ENCODE measurements at regions not wholly inside any gene's neighbourhood (a gene's known extent, or its start where the extent isn't known, plus 50 kb on each side); places are given as distances from the start of the nearest gene placed in this dataset.

DNA sequence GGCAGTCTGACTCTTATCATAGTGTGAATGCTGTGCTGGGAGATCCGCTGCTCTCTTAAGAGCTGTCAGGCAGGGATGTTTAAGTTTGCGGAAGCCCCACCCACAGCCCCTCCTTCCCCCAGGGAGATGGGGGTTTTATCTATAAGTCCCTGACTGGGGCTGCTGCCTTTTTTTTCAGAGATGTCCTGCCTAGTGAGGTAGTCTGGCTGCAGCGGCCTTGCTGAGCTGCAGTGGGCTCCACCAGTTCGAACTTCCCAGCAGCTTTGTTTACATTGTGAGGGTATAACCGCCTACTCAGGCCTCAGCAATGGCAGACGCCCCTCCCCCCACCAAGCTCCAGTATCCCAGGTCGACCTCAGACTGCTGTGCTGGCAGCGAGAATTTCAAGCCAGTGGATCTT, 75.7 kb upstream of the UST start:
- no peak for ATAC-seq (ENCODE audit: low FRiP score)
- H3K4me1 ChIP-seq (ENCODE audit: control insufficient read depth in 1 of 2, insufficient read depth in 2 of 2, low read length in 2 of 2): no peaks in the 10 kb centered on the region
- no peaks in the 10 kb centered on the region for H3K36me3 ChIP-seq (ENCODE audit: control insufficient read depth in 1 of 2, insufficient read depth in 2 of 2, low read length in 1 of 2)
- 75 to 77% methylated on average over 8 of the region's 8 CpGs for whole genome bisulfite sequencing, 2 donors
- no peaks in the 10 kb centered on the region for H3K27me3 ChIP-seq (ENCODE audit: control insufficient read depth in 1 of 2, insufficient read depth in 2 of 2, low read length in 1 of 2)
- H3K4me3 ChIP-seq (ENCODE audit: low read length in 2 of 2): no peak overlapping the region
- peaks cover 4% of the 10 kb centered on the region for H3K9me3 ChIP-seq (ENCODE audit: control insufficient read depth, low read length)
- H3K27ac ChIP-seq (ENCODE audit: low read depth in 1 of 2, low read length in 2 of 2): no peak overlapping the region
- DNase-seq: no peak
- intact Hi-C loops (cut with DNase I): no loop called here

DNA sequence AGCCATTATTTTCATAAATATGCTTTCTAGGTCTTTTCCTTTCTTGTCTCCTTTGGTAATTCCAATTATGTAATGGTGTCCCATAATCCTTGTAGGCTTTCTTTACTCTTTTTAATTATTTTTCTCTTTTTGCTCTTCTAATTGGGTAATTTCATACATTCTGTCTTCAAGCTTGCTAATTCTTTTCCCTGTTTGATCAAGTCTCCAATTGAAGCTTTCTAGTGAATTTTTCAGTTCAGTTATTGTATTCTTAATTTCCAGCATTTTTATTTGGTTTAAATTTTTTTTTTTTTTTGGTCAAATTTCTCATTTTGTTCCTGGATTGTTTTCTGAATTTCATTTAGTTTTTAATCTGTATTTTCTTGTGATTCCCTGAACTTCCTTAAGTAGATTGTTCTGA, 74.9 kb upstream of the UST start:
- DNase-seq: no peak
- Histone ChIP-seq H3K27ac (ENCODE audit: low read depth in 1 of 2, low read length in 2 of 2) (no peak overlapping the region), H3K27me3 (ENCODE audit: control insufficient read depth in 1 of 2, insufficient read depth in 2 of 2, low read length in 1 of 2) (no peaks in the 10 kb centered on the region), H3K4me1 (ENCODE audit: control insufficient read depth in 1 of 2, insufficient read depth in 2 of 2, low read length in 2 of 2) (no peaks in the 10 kb centered on the region), H3K9me3 (ENCODE audit: control insufficient read depth, low read length) (peaks cover 4% of the 10 kb centered on the region), H3K4me3 (ENCODE audit: low read length in 2 of 2) (no peak overlapping the region), H3K36me3 (ENCODE audit: control insufficient read depth in 1 of 2, insufficient read depth in 2 of 2, low read length in 1 of 2) (no peaks in the 10 kb centered on the region)
- no peak for ATAC-seq (ENCODE audit: low FRiP score)
- intact Hi-C loops (cut with DNase I): no loop called here

DNA sequence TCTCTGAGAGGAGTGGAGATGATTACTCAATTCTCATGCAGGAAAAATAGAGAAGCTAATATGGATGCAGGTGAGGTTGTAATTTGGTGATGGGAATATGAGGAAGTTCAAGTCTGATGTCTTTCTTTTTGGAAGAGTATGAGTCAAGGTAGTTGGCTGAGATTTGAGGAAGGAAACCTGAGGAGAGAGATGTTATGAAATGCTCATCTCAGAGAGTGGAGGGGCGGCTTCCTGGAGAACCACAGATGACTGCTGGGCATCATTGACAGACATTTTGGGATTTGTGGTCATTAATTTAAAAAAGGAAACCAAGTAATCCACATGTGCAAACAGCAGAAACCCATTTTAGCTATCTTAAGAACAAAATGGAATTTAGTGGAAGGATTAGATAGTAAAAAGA, 72.5 kb upstream of the UST start:
- Histone ChIP-seq H3K27me3 (ENCODE audit: control insufficient read depth in 1 of 2, insufficient read depth in 2 of 2, low read length in 1 of 2) (no peaks in the 10 kb centered on the region), H3K9me3 (ENCODE audit: control insufficient read depth, low read length) (peaks cover 4% of the 10 kb centered on the region), H3K27ac (ENCODE audit: low read depth in 1 of 2, low read length in 2 of 2) (no peak overlapping the region), H3K4me1 (ENCODE audit: control insufficient read depth in 1 of 2, insufficient read depth in 2 of 2, low read length in 2 of 2) (no peaks in the 10 kb centered on the region), H3K36me3 (ENCODE audit: control insufficient read depth in 1 of 2, insufficient read depth in 2 of 2, low read length in 1 of 2) (no peaks in the 10 kb centered on the region), H3K4me3 (ENCODE audit: low read length in 2 of 2) (no peak overlapping the region)
- 95 to 96% methylated on average over 1 of the region's 1 CpG for WGBS, 2 donors
- DNase-seq: no peak
- ATAC-seq (ENCODE audit: low FRiP score): no peak
- intact Hi-C loops (cut with DNase I): no loop called here

DNA sequence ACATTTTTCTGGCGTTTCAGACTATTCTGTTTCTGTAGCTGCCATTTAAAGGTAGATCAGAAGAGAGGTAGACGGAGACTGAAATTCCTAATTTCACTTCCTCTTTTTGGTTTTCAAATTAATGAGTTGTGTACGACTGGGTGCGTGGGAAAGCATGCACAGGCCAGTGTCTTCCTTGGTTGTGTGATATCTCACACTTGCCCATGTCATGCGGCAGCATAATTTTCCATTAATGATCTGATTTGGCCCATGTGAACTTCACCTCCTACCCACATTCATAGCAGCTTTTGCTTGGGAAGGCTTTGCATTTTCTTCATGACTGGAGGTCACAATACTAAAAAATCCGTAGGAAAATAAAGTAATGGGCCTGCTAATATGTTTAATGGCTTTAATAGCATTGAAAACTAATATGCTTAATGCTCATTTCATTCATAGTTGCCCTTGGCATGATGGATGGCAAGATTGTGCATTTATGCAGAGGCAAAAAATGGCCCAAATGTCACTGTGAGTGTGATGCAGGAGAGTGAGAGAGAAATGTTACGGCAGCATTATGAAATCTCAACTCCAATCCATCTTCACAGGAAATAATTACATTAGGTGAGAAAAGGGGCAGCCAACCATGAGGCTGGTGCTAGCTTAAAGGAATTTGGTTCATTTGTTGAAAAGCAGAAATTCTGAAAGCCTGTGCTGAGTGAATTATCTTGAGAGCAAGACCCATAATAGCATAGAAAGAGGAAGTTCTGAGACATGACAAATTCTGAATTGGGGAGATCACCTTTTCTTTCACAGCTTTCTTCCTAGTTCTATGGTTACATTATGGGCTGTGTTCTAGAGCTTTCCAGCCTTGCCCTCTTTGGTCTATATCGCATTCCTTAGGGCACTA, 69.0 kb upstream of the UST start:
- no peak overlapping the region for H3K27ac ChIP-seq (ENCODE audit: low read depth in 1 of 2, low read length in 2 of 2)
- H3K36me3 ChIP-seq (ENCODE audit: control insufficient read depth in 1 of 2, insufficient read depth in 2 of 2, low read length in 1 of 2): no peaks in the 10 kb centered on the region
- no peaks in the 10 kb centered on the region for H3K27me3 ChIP-seq (ENCODE audit: control insufficient read depth in 1 of 2, insufficient read depth in 2 of 2, low read length in 1 of 2)
- intact Hi-C loops (cut with DNase I): no loop called here
- no peak overlapping the region for H3K4me3 ChIP-seq (ENCODE audit: low read length in 2 of 2)
- DNase-seq (no peak), ATAC-seq (ENCODE audit: low FRiP score) (no peak)
- peaks cover 2% of the 10 kb centered on the region for H3K9me3 ChIP-seq (ENCODE audit: control insufficient read depth, low read length)
- 79 to 84% methylated on average over 8 of the region's 8 CpGs for WGBS, 2 donors
- no peaks in the 10 kb centered on the region for H3K4me1 ChIP-seq (ENCODE audit: control insufficient read depth in 1 of 2, insufficient read depth in 2 of 2, low read length in 2 of 2)

DNA sequence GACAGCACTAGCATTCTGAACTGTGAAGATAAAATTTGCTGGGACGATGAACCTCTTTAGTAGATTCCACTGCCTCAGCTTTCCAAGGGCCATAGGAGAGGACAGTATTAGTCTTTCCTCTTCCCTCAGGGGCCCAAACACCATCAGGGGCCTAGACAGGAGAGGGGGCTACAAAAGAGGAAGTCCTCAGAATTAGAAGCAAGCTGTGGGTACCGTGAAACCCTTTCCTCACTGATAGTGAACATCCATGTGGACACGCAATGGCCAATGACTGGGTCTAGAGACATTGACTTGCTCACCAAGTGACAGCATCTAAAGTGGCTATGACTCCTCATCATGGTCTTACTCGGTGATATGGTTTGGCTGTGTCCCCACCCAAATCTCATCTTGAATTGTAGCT, 68.1 kb upstream of the UST start:
- Histone ChIP-seq H3K27me3 (ENCODE audit: control insufficient read depth in 1 of 2, insufficient read depth in 2 of 2, low read length in 1 of 2) (no peaks in the 10 kb centered on the region), H3K27ac (ENCODE audit: low read depth in 1 of 2, low read length in 2 of 2) (no peak overlapping the region), H3K4me3 (ENCODE audit: low read length in 2 of 2) (no peak overlapping the region), H3K9me3 (ENCODE audit: control insufficient read depth, low read length) (peaks cover 2% of the 10 kb centered on the region), H3K36me3 (ENCODE audit: control insufficient read depth in 1 of 2, insufficient read depth in 2 of 2, low read length in 1 of 2) (no peaks in the 10 kb centered on the region), H3K4me1 (ENCODE audit: control insufficient read depth in 1 of 2, insufficient read depth in 2 of 2, low read length in 2 of 2) (no peaks in the 10 kb centered on the region)
- DNase-seq (no peak), ATAC-seq (ENCODE audit: low FRiP score) (no peak)
- intact Hi-C loops (cut with DNase I): no loop called here
- WGBS, 2 donors: 96 to 98% methylated on average over 4 of the region's 4 CpGs

DNA sequence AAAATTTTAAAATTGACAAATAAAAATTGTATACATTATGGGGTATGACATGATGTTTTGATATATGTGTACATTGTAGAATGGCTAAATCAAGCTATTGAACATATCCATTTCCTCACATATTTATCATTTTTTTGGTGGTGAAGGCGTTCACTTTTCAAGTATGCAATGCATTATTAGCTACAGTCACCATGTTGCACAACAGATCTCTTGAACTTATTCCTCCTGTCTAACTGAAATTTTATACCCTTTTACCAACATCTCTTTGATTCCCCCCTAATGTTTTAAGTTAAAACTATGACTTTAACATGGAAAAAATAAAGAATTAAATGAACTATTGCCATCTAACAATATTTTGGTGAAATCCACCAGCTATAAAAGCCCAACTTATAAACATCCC, 65.2 kb upstream of the UST start:
- Histone ChIP-seq H3K4me1 (ENCODE audit: control insufficient read depth in 1 of 2, insufficient read depth in 2 of 2, low read length in 2 of 2) (no peaks in the 10 kb centered on the region), H3K27me3 (ENCODE audit: control insufficient read depth in 1 of 2, insufficient read depth in 2 of 2, low read length in 1 of 2) (no peaks in the 10 kb centered on the region), H3K9me3 (ENCODE audit: control insufficient read depth, low read length) (no peaks in the 10 kb centered on the region), H3K4me3 (ENCODE audit: low read length in 2 of 2) (no peak overlapping the region), H3K36me3 (ENCODE audit: control insufficient read depth in 1 of 2, insufficient read depth in 2 of 2, low read length in 1 of 2) (no peaks in the 10 kb centered on the region), H3K27ac (ENCODE audit: low read depth in 1 of 2, low read length in 2 of 2) (no peak overlapping the region)
- intact Hi-C loops (cut with DNase I): no loop called here
- ATAC-seq (ENCODE audit: low FRiP score): no peak
- WGBS, 2 donors: 77 to 87% methylated on average over 1 of the region's 1 CpG
- DNase-seq: no peak

DNA sequence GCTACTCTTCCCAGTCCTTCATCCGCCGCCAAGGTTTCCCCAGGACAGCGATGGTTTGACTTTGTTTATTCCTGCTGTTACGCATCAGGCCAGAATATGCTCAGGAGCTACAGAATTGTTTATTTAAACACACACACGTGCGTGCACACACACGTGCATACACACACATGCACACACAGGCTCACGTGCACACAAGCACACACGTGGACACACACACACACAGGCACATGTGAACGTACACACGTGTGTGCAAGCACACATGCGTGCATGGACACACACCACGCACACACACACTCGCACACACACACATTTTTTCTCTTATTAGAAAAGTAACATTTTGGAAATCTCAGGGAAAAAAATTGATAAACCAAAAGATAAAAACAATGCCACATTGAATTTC, 64.6 kb upstream of the UST start:
- Histone ChIP-seq H3K27ac (ENCODE audit: low read depth in 1 of 2, low read length in 2 of 2) (no peak overlapping the region), H3K9me3 (ENCODE audit: control insufficient read depth, low read length) (no peaks in the 10 kb centered on the region), H3K4me3 (ENCODE audit: low read length in 2 of 2) (no peak overlapping the region), H3K4me1 (ENCODE audit: control insufficient read depth in 1 of 2, insufficient read depth in 2 of 2, low read length in 2 of 2) (no peaks in the 10 kb centered on the region), H3K36me3 (ENCODE audit: control insufficient read depth in 1 of 2, insufficient read depth in 2 of 2, low read length in 1 of 2) (no peaks in the 10 kb centered on the region), H3K27me3 (ENCODE audit: control insufficient read depth in 1 of 2, insufficient read depth in 2 of 2, low read length in 1 of 2) (no peaks in the 10 kb centered on the region)
- no peak for DNase-seq
- no peak for ATAC-seq (ENCODE audit: low FRiP score)
- 86 to 90% methylated on average over 14 of the region's 14 CpGs for WGBS, 2 donors
- intact Hi-C loops (cut with DNase I): no loop called here

DNA sequence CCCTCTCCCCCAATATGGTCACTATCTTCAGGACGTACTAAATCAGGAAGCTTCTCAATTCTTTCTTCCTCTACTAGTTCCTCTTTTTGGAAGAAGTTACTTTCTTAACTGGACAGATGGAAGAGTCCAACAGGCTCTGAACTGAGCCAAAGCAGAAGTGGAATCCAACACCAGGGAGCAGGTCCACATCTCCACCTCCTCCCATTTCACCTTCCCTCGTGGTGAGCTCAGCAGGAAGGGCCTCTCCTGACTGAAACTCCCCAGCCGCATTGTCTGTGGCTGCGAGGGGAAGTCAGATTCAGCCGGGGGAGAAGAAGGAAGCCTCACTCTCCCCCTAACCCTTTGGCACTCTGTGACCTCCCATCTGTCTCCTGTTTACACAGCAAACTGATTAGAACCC, 63.8 kb upstream of the UST start:
- no peaks in the 10 kb centered on the region for H3K9me3 ChIP-seq (ENCODE audit: control insufficient read depth, low read length)
- no peaks in the 10 kb centered on the region for H3K36me3 ChIP-seq (ENCODE audit: control insufficient read depth in 1 of 2, insufficient read depth in 2 of 2, low read length in 1 of 2)
- intact Hi-C loops (cut with DNase I): no loop called here
- no peak for DNase-seq
- H3K27me3 ChIP-seq (ENCODE audit: control insufficient read depth in 1 of 2, insufficient read depth in 2 of 2, low read length in 1 of 2): no peaks in the 10 kb centered on the region
- H3K27ac ChIP-seq (ENCODE audit: low read depth in 1 of 2, low read length in 2 of 2): no peak overlapping the region
- no peak for ATAC-seq (ENCODE audit: low FRiP score)
- no peaks in the 10 kb centered on the region for H3K4me1 ChIP-seq (ENCODE audit: control insufficient read depth in 1 of 2, insufficient read depth in 2 of 2, low read length in 2 of 2)
- H3K4me3 ChIP-seq (ENCODE audit: low read length in 2 of 2): no peak overlapping the region
- 70 to 87% methylated on average over 5 of the region's 5 CpGs for whole genome bisulfite sequencing, 2 donors

DNA sequence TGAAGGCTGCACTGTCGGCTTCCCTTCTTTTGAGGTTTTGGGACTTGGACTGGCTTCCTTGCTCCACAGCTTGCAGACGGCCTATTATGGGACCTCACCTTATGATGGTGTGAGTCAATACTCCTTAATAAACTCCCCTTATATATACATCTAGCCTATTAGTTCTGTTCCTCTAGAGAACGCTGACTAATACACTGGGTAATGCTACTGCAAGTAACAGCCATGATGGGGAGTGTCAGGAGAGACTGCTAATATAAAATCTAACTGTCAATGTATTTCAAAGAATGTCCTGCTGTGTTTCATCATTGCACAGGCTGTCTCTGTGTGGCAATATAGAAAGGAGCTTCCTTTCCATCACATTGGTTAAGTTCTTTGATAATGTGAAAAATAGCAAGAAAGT, 57.7 kb upstream of the UST start:
- no peak overlapping the region for H3K27ac ChIP-seq (ENCODE audit: low read depth in 1 of 2, low read length in 2 of 2)
- no peak overlapping the region for H3K4me3 ChIP-seq (ENCODE audit: low read length in 2 of 2)
- no peaks in the 10 kb centered on the region for H3K36me3 ChIP-seq (ENCODE audit: control insufficient read depth in 1 of 2, insufficient read depth in 2 of 2, low read length in 1 of 2)
- DNase-seq (no peak), ATAC-seq (ENCODE audit: low FRiP score) (no peak)
- H3K9me3 ChIP-seq (ENCODE audit: control insufficient read depth, low read length): no peaks in the 10 kb centered on the region
- no peaks in the 10 kb centered on the region for H3K4me1 ChIP-seq (ENCODE audit: control insufficient read depth in 1 of 2, insufficient read depth in 2 of 2, low read length in 2 of 2)
- intact Hi-C loops (cut with DNase I): no loop called here
- 81 to 95% methylated on average over 3 of the region's 3 CpGs for WGBS, 2 donors
- no peaks in the 10 kb centered on the region for H3K27me3 ChIP-seq (ENCODE audit: control insufficient read depth in 1 of 2, insufficient read depth in 2 of 2, low read length in 1 of 2)

All from aorta (tissue), 5 donors.